ENCODE measurements at regions not wholly inside any gene's neighbourhood (a gene's known extent, or its start where the extent isn't known, plus 50 kb on each side); places are given as distances from the start of the nearest gene placed in this dataset.
"Not testable (repeated sequence)": the region's sequence is repeated elsewhere in the genome, so short reads cannot be mapped to it uniquely, and the experiment has no call there.

- no peaks in the 10 kb centered on the region for H3K9me3 ChIP-seq (ENCODE audit: control insufficient read depth, low read depth, low read length)
- no peaks in the 10 kb centered on the region for H3K27me3 ChIP-seq (ENCODE audit: control insufficient read depth, insufficient read depth, low read length)
- no peak overlapping the region for H3K27ac ChIP-seq (ENCODE audit: low read length)
- H3K4me1 ChIP-seq (ENCODE audit: control insufficient read depth, low read depth, low read length), result peaks cover 16% of the 10 kb centered on the region
- H3K36me3 ChIP-seq (ENCODE audit: control insufficient read depth, low read depth, low read length), result no peaks in the 10 kb centered on the region
- H3K4me3 ChIP-seq (ENCODE audit: low read length), result no peak overlapping the region
- no peak overlapping the region for H3K9ac ChIP-seq (ENCODE audit: low read length)
Measured at GRCh38 chr18:6561016-6561415, 146.3 kb upstream of the L3MBTL4 start.

GRCh38 chr18:6561420-6561861, 146.7 kb upstream of the L3MBTL4 start:
- Histone ChIP-seq H3K27ac (ENCODE audit: low read length) (no peak overlapping the region), H3K27me3 (ENCODE audit: control insufficient read depth, insufficient read depth, low read length) (no peaks in the 10 kb centered on the region), H3K9me3 (ENCODE audit: control insufficient read depth, low read depth, low read length) (no peaks in the 10 kb centered on the region)

GRCh38 chr18:6561862-6562291, 147.2 kb upstream of the L3MBTL4 start:
- no peaks in the 10 kb centered on the region for H3K9me3 ChIP-seq (ENCODE audit: control insufficient read depth, low read depth, low read length)

More at GRCh38 chr18:6561420-6561861, 146.7 kb upstream of the L3MBTL4 start:
- Histone ChIP-seq H3K4me3 (ENCODE audit: low read length) (no peak overlapping the region), H3K4me1 (ENCODE audit: control insufficient read depth, low read depth, low read length) (peaks cover 20% of the 10 kb centered on the region), H3K36me3 (ENCODE audit: control insufficient read depth, low read depth, low read length) (no peaks in the 10 kb centered on the region), H3K9ac (ENCODE audit: low read length) (no peak overlapping the region)

GRCh38 chr18:6563896-6564295, 149.2 kb upstream of the L3MBTL4 start:
- H3K4me3 ChIP-seq (ENCODE audit: low read length), result no peak overlapping the region
- peaks cover 13% of the 10 kb centered on the region for H3K4me1 ChIP-seq (ENCODE audit: control insufficient read depth, low read depth, low read length)
- no peak overlapping the region for H3K9ac ChIP-seq (ENCODE audit: low read length)
- no peak overlapping the region for H3K27ac ChIP-seq (ENCODE audit: low read length)
- H3K36me3 ChIP-seq (ENCODE audit: control insufficient read depth, low read depth, low read length), result no peaks in the 10 kb centered on the region
- H3K27me3 ChIP-seq (ENCODE audit: control insufficient read depth, insufficient read depth, low read length), result no peaks in the 10 kb centered on the region
- no peaks in the 10 kb centered on the region for H3K9me3 ChIP-seq (ENCODE audit: control insufficient read depth, low read depth, low read length)

More at GRCh38 chr18:6561862-6562291, 147.2 kb upstream of the L3MBTL4 start:
- peaks cover 21% of the 10 kb centered on the region for H3K4me1 ChIP-seq (ENCODE audit: control insufficient read depth, low read depth, low read length)
- no peak overlapping the region for H3K4me3 ChIP-seq (ENCODE audit: low read length)
- H3K36me3 ChIP-seq (ENCODE audit: control insufficient read depth, low read depth, low read length), result no peaks in the 10 kb centered on the region
- H3K27me3 ChIP-seq (ENCODE audit: control insufficient read depth, insufficient read depth, low read length), result no peaks in the 10 kb centered on the region
- no peak overlapping the region for H3K27ac ChIP-seq (ENCODE audit: low read length)
- H3K9ac ChIP-seq (ENCODE audit: low read length), result no peak overlapping the region

GRCh38 chr18:6564950-6565814, 150.5 kb upstream of the L3MBTL4 start:
- Histone ChIP-seq H3K9me3 (ENCODE audit: control insufficient read depth, low read depth, low read length) (no peaks in the 10 kb centered on the region), H3K36me3 (ENCODE audit: control insufficient read depth, low read depth, low read length) (no peaks in the 10 kb centered on the region), H3K4me3 (ENCODE audit: low read length) (no peak overlapping the region), H3K4me1 (ENCODE audit: control insufficient read depth, low read depth, low read length) (peaks cover 13% of the 10 kb centered on the region), H3K9ac (ENCODE audit: low read length) (no peak overlapping the region), H3K27ac (ENCODE audit: low read length) (no peak overlapping the region), H3K27me3 (ENCODE audit: control insufficient read depth, insufficient read depth, low read length) (no peaks in the 10 kb centered on the region)

GRCh38 chr18:6565815-6566081, 151.0 kb upstream of the L3MBTL4 start:
- H3K4me1 ChIP-seq (ENCODE audit: control insufficient read depth, low read depth, low read length), result peaks cover 13% of the 10 kb centered on the region
- no peak overlapping the region for H3K27ac ChIP-seq (ENCODE audit: low read length)
- H3K36me3 ChIP-seq (ENCODE audit: control insufficient read depth, low read depth, low read length), result no peaks in the 10 kb centered on the region
- H3K4me3 ChIP-seq (ENCODE audit: low read length), result no peak overlapping the region
- no peak overlapping the region for H3K9ac ChIP-seq (ENCODE audit: low read length)
- H3K9me3 ChIP-seq (ENCODE audit: control insufficient read depth, low read depth, low read length), result no peaks in the 10 kb centered on the region
- no peaks in the 10 kb centered on the region for H3K27me3 ChIP-seq (ENCODE audit: control insufficient read depth, insufficient read depth, low read length)

- Histone ChIP-seq H3K27ac (ENCODE audit: low read length) (no peak overlapping the region), H3K9ac (ENCODE audit: low read length) (no peak overlapping the region), H3K27me3 (ENCODE audit: control insufficient read depth, insufficient read depth, low read length) (no peaks in the 10 kb centered on the region), H3K9me3 (ENCODE audit: control insufficient read depth, low read depth, low read length) (no peaks in the 10 kb centered on the region), H3K4me1 (ENCODE audit: control insufficient read depth, low read depth, low read length) (peaks cover 13% of the 10 kb centered on the region), H3K36me3 (ENCODE audit: control insufficient read depth, low read depth, low read length) (no peaks in the 10 kb centered on the region), H3K4me3 (ENCODE audit: low read length) (no peak overlapping the region)
Measured at GRCh38 chr18:6566338-6566911, 151.7 kb upstream of the L3MBTL4 start.

GRCh38 chr18:6569813-6570212, 155.1 kb upstream of the L3MBTL4 start:
- Histone ChIP-seq H3K36me3 (ENCODE audit: control insufficient read depth, low read depth, low read length) (no peaks in the 10 kb centered on the region), H3K9ac (ENCODE audit: low read length) (no peak overlapping the region), H3K9me3 (ENCODE audit: control insufficient read depth, low read depth, low read length) (no peaks in the 10 kb centered on the region), H3K27ac (ENCODE audit: low read length) (no peak overlapping the region), H3K4me3 (ENCODE audit: low read length) (no peak overlapping the region), H3K27me3 (ENCODE audit: control insufficient read depth, insufficient read depth, low read length) (no peaks in the 10 kb centered on the region), H3K4me1 (ENCODE audit: control insufficient read depth, low read depth, low read length) (peaks cover 13% of the 10 kb centered on the region)

GRCh38 chr18:6570581-6571238, 156.0 kb upstream of the L3MBTL4 start:
- H3K4me1 ChIP-seq (ENCODE audit: control insufficient read depth, low read depth, low read length), result peaks cover 13% of the 10 kb centered on the region
- no peak overlapping the region for H3K9ac ChIP-seq (ENCODE audit: low read length)
- no peak overlapping the region for H3K27ac ChIP-seq (ENCODE audit: low read length)
- H3K27me3 ChIP-seq (ENCODE audit: control insufficient read depth, insufficient read depth, low read length), result no peaks in the 10 kb centered on the region
- no peaks in the 10 kb centered on the region for H3K9me3 ChIP-seq (ENCODE audit: control insufficient read depth, low read depth, low read length)
- H3K4me3 ChIP-seq (ENCODE audit: low read length), result no peak overlapping the region
- no peaks in the 10 kb centered on the region for H3K36me3 ChIP-seq (ENCODE audit: control insufficient read depth, low read depth, low read length)

GRCh38 chr18:6571239-6571602, 156.5 kb upstream of the L3MBTL4 start:
- no peak overlapping the region for H3K4me3 ChIP-seq (ENCODE audit: low read length)
- no peak overlapping the region for H3K27ac ChIP-seq (ENCODE audit: low read length)
- H3K36me3 ChIP-seq (ENCODE audit: control insufficient read depth, low read depth, low read length), result no peaks in the 10 kb centered on the region
- no peaks in the 10 kb centered on the region for H3K27me3 ChIP-seq (ENCODE audit: control insufficient read depth, insufficient read depth, low read length)
- H3K4me1 ChIP-seq (ENCODE audit: control insufficient read depth, low read depth, low read length), result peaks cover 11% of the 10 kb centered on the region
- H3K9me3 ChIP-seq (ENCODE audit: control insufficient read depth, low read depth, low read length), result no peaks in the 10 kb centered on the region
- H3K9ac ChIP-seq (ENCODE audit: low read length), result no peak overlapping the region

GRCh38 chr18:6572192-6572591, 157.3 kb upstream of the ARHGAP28 start:
- H3K36me3 ChIP-seq (ENCODE audit: control insufficient read depth, low read depth, low read length); H3K27me3 ChIP-seq (ENCODE audit: control insufficient read depth, insufficient read depth, low read length); H3K9ac ChIP-seq (ENCODE audit: low read length); H3K4me1 ChIP-seq (ENCODE audit: control insufficient read depth, low read depth, low read length); H3K27ac ChIP-seq (ENCODE audit: low read length); H3K9me3 ChIP-seq (ENCODE audit: control insufficient read depth, low read depth, low read length); H3K4me3 ChIP-seq (ENCODE audit: low read length): not testable (repeated sequence)
